RCC 7860 (cell line): ENCODE measurements at regions not wholly inside any gene's neighbourhood (a gene's known extent, or its start where the extent isn't known, plus 50 kb on each side); places are given as distances from the start of the nearest gene placed in this dataset.

Experiments
- DNase-seq: peaks from one replicate; pipeline ENCODE4 v3.0.0-alpha.2; 2015; ENCODE audit warnings: low spot score
- FAIRE-seq: peaks from 2 replicates; lab custom pipeline; 2012; peaks lifted over from hg19 to GRCh38; lab: Jason Lieb, UNC

DNA sequence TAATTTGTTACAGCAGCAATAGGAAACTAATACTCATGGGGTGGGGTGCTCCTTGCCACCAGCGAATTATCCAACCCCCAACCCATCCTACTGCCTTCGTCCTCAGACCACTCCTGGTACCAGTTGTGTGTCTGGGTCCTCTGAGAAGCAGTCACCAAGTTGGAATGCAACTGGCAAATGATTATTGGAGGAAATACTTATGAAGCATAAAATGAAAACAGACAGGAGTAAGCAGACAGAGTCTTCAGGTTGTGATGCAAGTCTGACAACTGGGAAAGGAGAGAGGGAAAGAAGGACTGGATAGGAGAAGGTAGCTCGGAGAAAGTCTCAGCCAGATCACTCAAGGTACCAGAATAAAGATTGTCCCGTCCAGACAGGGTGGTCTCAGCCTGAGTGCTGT is 181.1 kb upstream of the ARID2 start:
- FAIRE-seq = no peak
- DNase-seq = no peak

- DNase-seq = no peak
Observed at GRCh38 chr12:45549337-45549902, 180.1 kb upstream of the ARID2 start.

DNA sequence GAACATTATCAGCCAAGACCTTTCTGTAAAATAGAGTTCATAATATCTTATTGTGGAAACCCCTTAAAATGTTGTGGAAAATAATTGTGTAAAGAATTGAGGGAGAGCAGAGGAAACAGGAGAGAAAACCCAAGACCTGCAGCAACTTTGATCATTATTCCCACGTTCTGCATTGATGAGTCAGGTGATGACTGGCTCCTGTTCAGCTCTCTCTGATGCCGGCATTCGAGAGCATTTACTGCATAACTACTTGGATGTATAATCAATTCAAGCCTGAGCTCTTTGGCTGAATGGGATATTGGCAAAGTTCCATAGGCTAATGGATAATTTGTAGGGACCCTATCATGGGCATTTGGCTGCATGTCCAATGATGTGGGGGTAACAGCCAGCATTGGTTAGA is 176.3 kb upstream of the ARID2 start:
- DNase-seq (no peak), FAIRE-seq (no peak)

More at GRCh38 chr12:45549337-45549902, 180.1 kb upstream of the ARID2 start:
- no peak for FAIRE-seq

DNA sequence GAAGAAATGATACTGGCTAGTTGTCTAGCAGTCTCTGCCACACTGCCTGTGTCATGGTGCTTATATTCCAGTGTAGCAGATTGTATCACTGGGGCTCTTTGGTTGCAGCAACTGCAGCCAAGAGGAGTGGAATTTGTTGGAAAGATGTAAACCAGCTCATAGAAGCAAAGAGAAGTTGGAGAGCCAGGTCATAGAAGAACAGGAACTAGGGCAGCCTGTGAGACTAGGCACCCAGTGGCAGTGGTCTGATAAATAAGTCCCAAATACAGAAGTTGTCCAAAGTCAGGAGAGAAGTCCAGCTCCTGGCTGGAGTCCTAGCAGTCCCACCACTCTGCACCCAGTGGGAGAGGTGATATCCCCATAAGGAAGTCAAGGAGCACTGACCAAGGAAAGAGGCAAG is 172.5 kb upstream of the ARID2 start:
- no peak for FAIRE-seq
- no peak for DNase-seq

DNA sequence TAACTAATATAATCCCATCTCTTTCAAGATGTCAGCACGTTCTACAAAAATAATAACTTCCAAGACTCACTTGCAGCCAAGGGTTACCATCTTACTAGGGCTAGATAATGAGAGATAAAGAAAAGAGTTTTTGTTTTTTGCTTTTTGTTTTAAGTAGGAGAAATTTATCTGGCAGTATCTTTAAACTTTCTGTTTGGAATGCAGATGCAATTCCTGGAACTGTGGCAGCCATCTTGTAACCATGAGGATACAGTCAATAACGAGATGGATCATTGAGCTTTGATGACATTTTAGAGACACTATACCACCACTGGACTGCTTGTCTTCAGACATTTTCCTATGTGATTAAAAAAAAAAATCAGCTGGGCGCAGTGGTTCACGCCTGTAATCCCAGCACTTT is 171.2 kb upstream of the ARID2 start:
- FAIRE-seq = no peak

DNA sequence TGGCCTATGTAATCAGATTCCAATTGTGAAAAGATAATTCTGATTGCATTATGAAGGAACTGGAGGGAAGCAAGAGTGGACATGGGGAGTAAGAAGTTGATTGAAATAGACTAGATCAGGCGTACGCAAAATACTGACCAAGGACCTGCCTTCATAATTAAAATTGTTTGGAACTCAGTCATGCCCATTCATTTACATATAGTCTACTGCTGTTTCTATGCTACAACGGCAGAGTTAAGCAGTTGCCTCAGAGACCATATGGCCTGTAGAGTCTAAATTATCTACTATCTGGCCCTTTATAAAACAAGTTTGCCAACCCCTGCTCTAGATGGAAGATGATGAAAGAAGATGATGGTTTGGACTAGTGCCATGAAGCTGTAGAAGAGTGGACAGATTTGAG is 170.0 kb upstream of the ARID2 start:
- FAIRE-seq (no peak), DNase-seq (no peak)

More for the DNA sequence above, 171.2 kb upstream of the ARID2 start:
- DNase-seq = no peak

GRCh38 chr12:45560689-45561088 is 168.8 kb upstream of the ARID2 start:
- no peak for FAIRE-seq

GRCh38 chr12:45561488-45561887 is 168.0 kb upstream of the ARID2 start:
- FAIRE-seq = no peak
- no peak for DNase-seq

More at GRCh38 chr12:45560689-45561088, 168.8 kb upstream of the ARID2 start:
- no peak for DNase-seq

- no peak for FAIRE-seq
- DNase-seq = no peak
Observed at GRCh38 chr12:45565590-45565989, 163.9 kb upstream of the ARID2 start.

GRCh38 chr12:45566257-45566656 is 163.2 kb upstream of the ARID2 start:
- no peak for DNase-seq
- FAIRE-seq = no peak

- DNase-seq (no peak), FAIRE-seq (no peak)
Observed at GRCh38 chr12:45568808-45569207, 160.7 kb upstream of the ARID2 start.

DNA sequence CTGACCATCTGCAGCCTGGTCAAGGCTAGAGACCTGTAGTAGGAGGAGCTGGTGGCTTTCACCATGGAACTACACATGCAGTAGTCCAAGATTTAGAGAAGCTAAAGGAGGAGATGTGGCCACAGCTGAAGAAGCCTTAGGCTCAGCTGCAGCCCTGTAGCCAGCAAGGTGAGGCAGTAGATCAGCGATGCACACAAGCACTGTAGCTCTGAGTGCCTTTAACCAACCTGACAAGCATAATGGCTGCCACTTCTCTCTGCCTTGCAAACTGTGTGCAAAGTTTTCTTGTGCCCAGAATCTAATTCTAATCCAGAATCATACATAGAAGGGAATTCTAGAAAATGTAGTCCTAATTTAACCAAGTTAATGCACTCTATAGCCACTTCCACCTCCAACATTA is 159.0 kb upstream of the ARID2 start:
- DNase-seq (no peak), FAIRE-seq (no peak)

GRCh38 chr12:45572114-45572513 is 157.4 kb upstream of the ARID2 start:
- no peak for FAIRE-seq

GRCh38 chr12:45575417-45575816 is 154.1 kb upstream of the ARID2 start:
- FAIRE-seq = no peak

More at GRCh38 chr12:45572114-45572513, 157.4 kb upstream of the ARID2 start:
- no peak for DNase-seq

GRCh38 chr12:45575823-45576475 is 153.6 kb upstream of the ARID2 start:
- DNase-seq = no peak
- FAIRE-seq = no peak

More at GRCh38 chr12:45575417-45575816, 154.1 kb upstream of the ARID2 start:
- no peak for DNase-seq

DNA sequence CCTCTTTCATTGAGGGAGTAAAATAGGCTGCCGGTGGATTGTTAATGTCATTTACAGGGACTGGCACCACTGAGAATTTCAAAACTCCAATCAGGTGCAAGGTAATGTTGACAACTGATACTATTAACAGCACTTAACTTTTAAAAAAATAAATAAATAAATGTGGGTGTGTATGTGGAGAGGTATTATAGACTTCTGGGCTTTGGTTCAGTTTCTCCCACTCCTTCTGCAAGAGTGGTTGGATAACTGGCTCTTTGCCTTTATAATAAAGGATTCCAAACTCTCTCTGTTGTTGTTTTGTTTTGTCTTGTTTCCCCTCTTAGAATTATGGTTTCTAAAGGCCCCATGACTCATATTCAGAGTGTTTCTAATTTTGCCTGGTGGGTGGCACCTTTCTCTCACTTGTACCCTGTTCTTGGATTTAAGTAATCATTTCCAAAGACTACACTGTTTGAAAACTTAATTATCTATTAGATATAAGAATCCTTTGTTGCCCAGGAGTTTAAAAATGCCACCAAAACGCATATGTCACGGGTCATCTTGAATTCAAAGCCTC is 151.6 kb upstream of the ARID2 start:
- FAIRE-seq (no peak), DNase-seq (no peak)

- no peak for DNase-seq
- FAIRE-seq = no peak
Observed at GRCh38 chr12:45580356-45580969, 149.0 kb upstream of the ARID2 start.

DNA sequence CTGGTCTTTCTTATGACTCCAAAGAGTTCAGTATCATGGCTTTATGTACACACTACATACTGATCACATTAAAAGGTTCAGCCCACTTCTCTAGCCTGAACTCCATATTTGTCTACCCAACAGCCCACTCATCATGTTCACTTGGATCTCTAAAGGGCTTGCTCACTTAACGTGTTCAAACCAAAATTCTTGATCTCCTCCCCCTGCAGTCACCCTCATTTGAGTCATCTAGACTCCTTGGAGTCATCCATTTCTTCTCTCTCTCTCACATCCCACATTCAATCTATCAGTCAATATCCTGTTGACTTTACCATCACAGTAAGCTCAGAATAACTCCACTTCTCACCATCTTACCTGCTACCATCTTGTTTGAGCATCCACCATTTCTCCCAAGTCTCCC is 148.4 kb upstream of the ARID2 start:
- no peak for FAIRE-seq
- DNase-seq = no peak

- FAIRE-seq (no peak), DNase-seq (no peak)
Observed at GRCh38 chr12:45582536-45582935, 147.0 kb upstream of the ARID2 start.

- FAIRE-seq (no peak), DNase-seq (no peak)
Observed at GRCh38 chr12:45582986-45583659, 146.4 kb upstream of the ARID2 start.

- FAIRE-seq = no peak
- no peak for DNase-seq
Observed at GRCh38 chr12:45584336-45584735, 145.2 kb upstream of the ARID2 start.
